Ascending aorta (tissue), 2 donors: ENCODE measurements at regions not wholly inside any gene's neighbourhood (a gene's known extent, or its start where the extent isn't known, plus 50 kb on each side); places are given as distances from the start of the nearest gene placed in this dataset.
A peak's percentile ranks its signal among the peaks of the same experiment; 100 is the strongest.
"Not testable (repeated sequence)": the region's sequence is repeated elsewhere in the genome, so short reads cannot be mapped to it uniquely, and the experiment has no call there.

ENCODE experiments used
- DNase-seq, 2 donors: peaks; one replicate each; pipeline ENCODE4 v3.0.0-alpha.2; 2019; ENCODE audit warnings: low spot score in 2 of 2
- H3K27ac ChIP-seq, 2 donors: fragments of 200-600 bp; sonication (generic); one replicate each; pipeline ENCODE4 v1.5.1; 2016 to 2017; ENCODE audit warnings: mild to moderate bottlenecking in 1 of 2
- H3K27me3 ChIP-seq: fragments of 200-600 bp; sonication (generic); one replicate; pipeline ENCODE4 v1.5.1; 2017
- H3K36me3 ChIP-seq, 2 donors: fragments of 200-600 bp; sonication (generic); one replicate each; pipeline ENCODE4 v1.5.1; 2016
- H3K4me1 ChIP-seq, 2 donors: fragments of 200-600 bp; sonication (generic); one replicate each; pipeline ENCODE4 v1.5.1; 2016 to 2017; ENCODE audit warnings: mild to moderate bottlenecking in 1 of 2
- H3K4me3 ChIP-seq, 2 donors: fragments of 200-600 bp; sonication (generic); one replicate each; pipeline ENCODE4 v1.5.1; 2016 to 2017; ENCODE audit warnings: mild to moderate bottlenecking in 1 of 2
- H3K9me3 ChIP-seq, 2 donors: fragments of 200-600 bp; sonication (generic); one replicate each; pipeline ENCODE4 v1.5.1; 2016
- CTCF ChIP-seq, 3 experiments: fragments of 200-600 bp in 2 of 3; fragments of 450-650 bp in 1 of 3; sonication (generic) in 2 of 3; IDR thresholded peaks; one replicate each; pipeline ENCODE4 v1.5.1; 2016 to 2019; ENCODE audit warnings: antibody characterized with exemption in 3 of 3, mild to moderate bottlenecking in 1 of 3, moderate library complexity in 1 of 3
- intact Hi-C: fragments of 100-400 bp; cut with DNase I; formaldehyde crosslinking; loops from one replicate; pipeline ENCODE4 v1.15.1; 2023

DNA sequence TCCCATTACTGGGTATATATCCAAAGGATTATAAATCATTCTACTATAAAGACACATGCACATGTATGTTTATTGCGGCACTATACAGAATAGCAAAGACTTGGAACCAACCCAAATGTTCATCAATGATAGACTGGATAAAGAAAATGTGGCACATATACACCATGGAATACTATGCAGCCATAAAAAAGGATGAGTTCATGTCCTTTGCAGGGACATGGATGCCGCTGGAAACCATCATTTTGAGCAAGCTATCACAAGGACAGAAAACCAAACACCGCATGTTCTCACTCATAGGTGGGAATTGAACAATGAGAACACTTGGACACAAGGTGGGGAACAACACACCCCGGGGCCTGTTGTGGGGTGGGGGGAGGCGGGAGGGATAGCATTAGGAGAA lies 57.0 kb upstream of the NEUROD1 start:
- intact Hi-C loops: not testable (repeated sequence)

GRCh38 chr2:181738074-181738473 lies 57.8 kb upstream of the NEUROD1 start:
- no peaks in the 10 kb centered on the region for H3K36me3 ChIP-seq
- TF ChIP-seq CTCF (IDR thresholded peaks at IDR 0.05): peak in 1 of 3 experiments; percentile 5
- H3K27me3 ChIP-seq: no peaks in the 10 kb centered on the region
- no peak overlapping the region for H3K27ac ChIP-seq
- no peak for DNase-seq
- no peaks in the 10 kb centered on the region for H3K4me1 ChIP-seq
- H3K9me3 ChIP-seq: no peaks in the 10 kb centered on the region
- H3K4me3 ChIP-seq: no peak overlapping the region
- intact Hi-C loops: loop anchor here (1.0 kb wide), 1 partner anchor 16 kb away; no protein-coding TSS in a partner anchor

More for the DNA sequence above, 57.0 kb upstream of the NEUROD1 start:
- H3K9me3 ChIP-seq, H3K4me3 ChIP-seq, H3K36me3 ChIP-seq, H3K4me1 ChIP-seq, DNase-seq, H3K27me3 ChIP-seq, H3K27ac ChIP-seq: not testable (repeated sequence)

- Histone ChIP-seq H3K36me3 (no peaks in the 10 kb centered on the region), H3K9me3 (no peaks in the 10 kb centered on the region), H3K27me3 (no peaks in the 10 kb centered on the region), H3K4me1 (no peaks in the 10 kb centered on the region), H3K4me3 (no peak overlapping the region), H3K27ac (no peak overlapping the region)
- intact Hi-C loops: loop anchor here (1.0 kb wide), 1 partner anchor 16 kb away; no protein-coding TSS in a partner anchor
- DNase-seq: no peak
- no peak for TF ChIP-seq CTCF (IDR thresholded peaks at IDR 0.05)
Measured at GRCh38 chr2:181738563-181738962, 58.2 kb upstream of the NEUROD1 start.

- Histone ChIP-seq H3K9me3 (no peaks in the 10 kb centered on the region), H3K4me3 (no peak overlapping the region), H3K27me3 (no peaks in the 10 kb centered on the region), H3K27ac (no peak overlapping the region), H3K4me1 (no peaks in the 10 kb centered on the region), H3K36me3 (no peaks in the 10 kb centered on the region)
- DNase-seq: no peak
- no peak for TF ChIP-seq CTCF (IDR thresholded peaks at IDR 0.05)
- intact Hi-C loops: loop anchor here (1.0 to 10.0 kb wide), 4 partner anchors 163 to 913 kb away; no protein-coding TSS in a partner anchor
Measured at GRCh38 chr2:181741756-181742155, 61.4 kb upstream of the NEUROD1 start.

DNA sequence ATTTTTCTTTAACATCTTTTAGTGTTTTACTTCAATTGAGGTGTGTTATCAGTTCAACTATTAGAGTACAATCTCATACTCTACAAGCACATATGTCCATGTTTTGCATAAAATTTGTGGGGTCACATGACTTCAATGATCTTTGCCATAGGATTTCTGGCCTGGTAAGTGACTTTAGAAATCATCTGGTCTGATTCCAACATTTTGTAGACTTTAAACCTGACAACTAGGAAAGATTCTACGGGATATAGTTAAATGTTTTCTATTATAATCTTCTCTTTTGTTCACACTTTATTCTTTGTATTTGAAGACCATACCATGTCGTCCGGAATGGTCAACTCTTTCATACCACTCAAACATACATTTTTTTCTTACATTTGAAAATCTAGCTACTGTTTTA lies 62.0 kb upstream of the NEUROD1 start:
- intact Hi-C loops: loop anchor here (1.0 to 10.0 kb wide), 4 partner anchors 162 to 912 kb away; no protein-coding TSS in a partner anchor
- Histone ChIP-seq H3K36me3 (no peaks in the 10 kb centered on the region), H3K4me1 (no peaks in the 10 kb centered on the region), H3K9me3 (no peaks in the 10 kb centered on the region), H3K27me3 (no peaks in the 10 kb centered on the region), H3K27ac (no peak overlapping the region), H3K4me3 (no peak overlapping the region)
- no peak for TF ChIP-seq CTCF (IDR thresholded peaks at IDR 0.05)
- no peak for DNase-seq

- Histone ChIP-seq H3K9me3 (no peaks in the 10 kb centered on the region), H3K27me3 (no peaks in the 10 kb centered on the region), H3K4me3 (no peak overlapping the region), H3K4me1 (no peaks in the 10 kb centered on the region), H3K27ac (no peak overlapping the region), H3K36me3 (no peaks in the 10 kb centered on the region)
- DNase-seq: no peak
- intact Hi-C loops: loop anchor here (1.0 to 10.0 kb wide), 4 partner anchors 161 to 912 kb away; no protein-coding TSS in a partner anchor
- peak; percentile 58 to 74 (median 65) for TF ChIP-seq CTCF (IDR thresholded peaks at IDR 0.05)
Measured at GRCh38 chr2:181742922-181743722, 62.8 kb upstream of the NEUROD1 start.
